22Rv1 (cell line): ENCODE measurements at regions not wholly inside any gene's neighbourhood (a gene's known extent, or its start where the extent isn't known, plus 50 kb on each side); places are given as distances from the start of the nearest gene placed in this dataset.

Experiments used
- H3K27ac ChIP-seq: fragments of 450-650 bp; 2 replicates; pipeline ENCODE4 v1.5.1; 2017
- ZFX ChIP-seq: fragments of 450-650 bp; IDR thresholded peaks from 2 replicates; pipeline ENCODE4 v1.6.1; 2017; ENCODE audit warnings: antibody characterized with exemption, borderline replicate concordance
- TF ChIP-seq, protein P1 (sequence below): fragments of 450-650 bp; IDR thresholded peaks from 2 replicates; pipeline ENCODE4 v1.5.1; 2017; ENCODE audit warnings: mild to moderate bottlenecking

- no peak for TF ChIP-seq ZFX
- TF ChIP-seq, protein P1, sequence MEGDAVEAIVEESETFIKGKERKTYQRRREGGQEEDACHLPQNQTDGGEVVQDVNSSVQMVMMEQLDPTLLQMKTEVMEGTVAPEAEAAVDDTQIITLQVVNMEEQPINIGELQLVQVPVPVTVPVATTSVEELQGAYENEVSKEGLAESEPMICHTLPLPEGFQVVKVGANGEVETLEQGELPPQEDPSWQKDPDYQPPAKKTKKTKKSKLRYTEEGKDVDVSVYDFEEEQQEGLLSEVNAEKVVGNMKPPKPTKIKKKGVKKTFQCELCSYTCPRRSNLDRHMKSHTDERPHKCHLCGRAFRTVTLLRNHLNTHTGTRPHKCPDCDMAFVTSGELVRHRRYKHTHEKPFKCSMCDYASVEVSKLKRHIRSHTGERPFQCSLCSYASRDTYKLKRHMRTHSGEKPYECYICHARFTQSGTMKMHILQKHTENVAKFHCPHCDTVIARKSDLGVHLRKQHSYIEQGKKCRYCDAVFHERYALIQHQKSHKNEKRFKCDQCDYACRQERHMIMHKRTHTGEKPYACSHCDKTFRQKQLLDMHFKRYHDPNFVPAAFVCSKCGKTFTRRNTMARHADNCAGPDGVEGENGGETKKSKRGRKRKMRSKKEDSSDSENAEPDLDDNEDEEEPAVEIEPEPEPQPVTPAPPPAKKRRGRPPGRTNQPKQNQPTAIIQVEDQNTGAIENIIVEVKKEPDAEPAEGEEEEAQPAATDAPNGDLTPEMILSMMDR, result no peak
Observed at GRCh38 chrX:14476205-14476604, 53.1 kb upstream of the GLRA2 start.

GRCh38 chrX:14449773-14450172 is 79.6 kb upstream of the GLRA2 start:
- H3K27ac ChIP-seq, result no peak overlapping the region
- TF ChIP-seq ZFX, result no peak
- TF ChIP-seq, protein P1, result no peak

More at GRCh38 chrX:14476205-14476604, 53.1 kb upstream of the GLRA2 start:
- H3K27ac ChIP-seq, result no peak overlapping the region

DNA sequence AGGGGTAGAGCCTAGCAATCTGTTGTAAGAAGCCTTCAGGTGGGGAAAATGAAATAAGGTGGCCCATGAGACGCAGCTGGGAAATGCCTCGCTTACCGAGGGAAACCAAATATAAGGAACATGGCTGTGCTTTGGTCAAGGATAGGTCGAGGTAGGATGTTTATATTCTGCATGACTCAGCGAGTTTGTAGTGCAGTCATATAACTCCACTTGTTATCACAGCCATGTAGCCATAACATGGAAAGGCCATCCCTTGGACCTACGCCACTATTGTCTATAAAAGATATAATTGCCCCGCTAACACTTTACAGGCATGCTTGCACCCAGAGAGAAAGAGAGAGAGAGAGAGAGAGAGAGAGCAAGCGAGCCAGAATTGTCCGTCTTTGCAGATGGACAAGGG is 80.9 kb upstream of the GLRA2 start:
- TF ChIP-seq ZFX, result no peak
- TF ChIP-seq, protein P1, result no peak
- H3K27ac ChIP-seq, result no peak overlapping the region

- TF ChIP-seq, protein P1, result no peak
- TF ChIP-seq ZFX, result no peak
- no peak overlapping the region for H3K27ac ChIP-seq
Observed at GRCh38 chrX:14440106-14440505, 89.2 kb upstream of the GLRA2 start.

DNA sequence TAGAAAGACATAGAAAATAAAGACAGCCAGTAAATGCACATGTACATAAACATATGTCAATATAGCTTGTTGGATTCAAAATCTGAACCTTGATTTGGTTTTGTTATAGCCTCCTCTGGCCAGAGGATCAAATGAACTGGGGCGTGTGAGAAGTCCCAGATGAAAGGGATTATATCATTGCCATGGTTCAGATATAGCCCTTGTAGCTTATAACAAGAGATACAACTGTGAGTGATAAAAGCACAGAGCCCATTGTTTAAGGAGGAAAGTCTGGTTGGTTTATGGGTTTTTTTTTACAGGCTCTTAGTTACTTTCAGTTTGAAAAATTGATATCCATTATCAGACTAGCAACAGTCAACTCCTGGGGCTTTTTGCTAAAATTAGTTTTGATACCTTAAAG is 101.7 kb upstream of the GLRA2 start:
- no peak for TF ChIP-seq ZFX
- TF ChIP-seq, protein P1, result no peak
- H3K27ac ChIP-seq, result no peak overlapping the region

- no peak overlapping the region for H3K27ac ChIP-seq
- no peak for TF ChIP-seq ZFX
- TF ChIP-seq, protein P1, result no peak
Observed at GRCh38 chrX:14420841-14421240, 108.5 kb upstream of the GLRA2 start.

- TF ChIP-seq ZFX, result no peak
- TF ChIP-seq, protein P1, result no peak
- H3K27ac ChIP-seq, result no peak overlapping the region
Observed at GRCh38 chrX:14412686-14413085, 116.7 kb upstream of the GLRA2 start.
